Choroid plexus epithelial cell (primary cell): ENCODE measurements at regions not wholly inside any gene's neighbourhood (a gene's known extent, or its start where the extent isn't known, plus 50 kb on each side); places are given as distances from the start of the nearest gene placed in this dataset.
A peak's percentile ranks its signal among the peaks of the same experiment; 100 is the strongest.

ENCODE experiments used
- DNase-seq: peaks from one replicate; pipeline ENCODE4 v3.0.0-alpha.2; 2010; ENCODE audit warnings: low read depth
- H3K4me3 ChIP-seq: 2 replicates; pipeline ENCODE4 v1.5.1; 2011; ENCODE audit warnings: low read depth, mild to moderate bottlenecking, control low read depth, low read length, moderate library complexity
- TF ChIP-seq, protein P1 (sequence below): conservative IDR thresholded peaks from 2 replicates; pipeline ENCODE4 v1.5.1; 2011; ENCODE audit warnings: low read depth, mild to moderate bottlenecking, control low read depth, inconsistent platforms, low read length, moderate library complexity

DNA sequence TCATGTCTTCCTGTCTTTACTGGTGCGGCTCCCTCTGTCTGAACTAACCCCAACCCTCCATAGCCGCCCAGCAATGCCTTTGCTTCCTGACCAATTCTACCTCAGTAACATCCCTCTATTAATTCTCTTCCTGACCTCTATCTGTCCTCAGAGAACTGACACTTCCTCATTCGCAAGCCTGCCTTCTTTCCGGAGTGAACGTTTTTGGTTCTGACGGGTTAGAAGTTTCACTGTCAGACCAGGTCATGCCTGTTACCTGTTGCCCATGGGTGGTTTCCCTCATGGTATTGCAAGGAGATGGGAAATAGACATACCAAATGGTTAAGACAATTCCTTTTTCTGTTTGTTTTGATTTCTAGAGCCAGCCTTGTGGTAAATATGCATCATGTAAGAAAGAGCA is 453.4 kb upstream of the SLC14A2 start:
- no peak for DNase-seq
- no peak overlapping the region for H3K4me3 ChIP-seq
- TF ChIP-seq, protein P1, sequence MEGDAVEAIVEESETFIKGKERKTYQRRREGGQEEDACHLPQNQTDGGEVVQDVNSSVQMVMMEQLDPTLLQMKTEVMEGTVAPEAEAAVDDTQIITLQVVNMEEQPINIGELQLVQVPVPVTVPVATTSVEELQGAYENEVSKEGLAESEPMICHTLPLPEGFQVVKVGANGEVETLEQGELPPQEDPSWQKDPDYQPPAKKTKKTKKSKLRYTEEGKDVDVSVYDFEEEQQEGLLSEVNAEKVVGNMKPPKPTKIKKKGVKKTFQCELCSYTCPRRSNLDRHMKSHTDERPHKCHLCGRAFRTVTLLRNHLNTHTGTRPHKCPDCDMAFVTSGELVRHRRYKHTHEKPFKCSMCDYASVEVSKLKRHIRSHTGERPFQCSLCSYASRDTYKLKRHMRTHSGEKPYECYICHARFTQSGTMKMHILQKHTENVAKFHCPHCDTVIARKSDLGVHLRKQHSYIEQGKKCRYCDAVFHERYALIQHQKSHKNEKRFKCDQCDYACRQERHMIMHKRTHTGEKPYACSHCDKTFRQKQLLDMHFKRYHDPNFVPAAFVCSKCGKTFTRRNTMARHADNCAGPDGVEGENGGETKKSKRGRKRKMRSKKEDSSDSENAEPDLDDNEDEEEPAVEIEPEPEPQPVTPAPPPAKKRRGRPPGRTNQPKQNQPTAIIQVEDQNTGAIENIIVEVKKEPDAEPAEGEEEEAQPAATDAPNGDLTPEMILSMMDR, result no peak

DNA sequence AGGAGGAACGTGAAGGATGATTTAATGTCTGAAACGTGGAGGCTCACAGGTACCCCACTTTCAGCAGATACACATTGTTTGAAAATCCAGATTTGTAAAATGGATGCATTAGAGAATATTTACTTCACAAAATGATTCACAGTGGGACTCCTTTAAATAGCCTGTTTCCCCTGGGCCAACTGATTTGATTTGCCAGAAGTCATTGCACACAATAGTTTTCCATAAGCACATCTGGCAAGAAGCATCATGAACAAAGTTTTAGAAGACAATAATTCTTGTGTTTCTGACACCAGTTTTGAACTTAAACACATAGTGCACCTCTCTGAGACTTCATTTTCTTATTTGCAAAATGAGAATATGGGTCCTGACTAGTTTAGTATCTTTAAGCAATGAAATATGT is 451.4 kb upstream of the SLC14A2 start:
- H3K4me3 ChIP-seq, result no peak overlapping the region
- TF ChIP-seq, protein P1, result no peak
- DNase-seq, result no peak

DNA sequence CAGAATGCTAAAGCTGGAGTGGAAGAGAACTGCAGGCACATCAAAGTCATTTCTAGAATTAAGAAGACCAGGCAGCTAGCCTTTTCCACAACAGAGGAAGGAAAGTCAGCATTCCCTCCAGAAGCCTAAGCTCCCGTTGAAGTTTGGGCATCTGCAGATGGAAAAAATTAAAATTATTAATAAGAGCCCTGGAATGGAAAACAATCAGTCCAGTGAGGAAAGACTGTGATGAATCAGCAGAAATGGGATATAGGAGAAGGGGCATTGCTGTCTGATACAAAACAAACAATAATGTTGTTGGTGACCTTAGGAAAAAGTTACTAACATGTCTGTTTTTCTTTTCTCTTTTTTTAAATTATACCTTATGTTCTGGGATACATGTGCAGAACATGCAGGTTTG is 450.7 kb upstream of the SLC14A2 start:
- no peak for DNase-seq
- TF ChIP-seq, protein P1, result no peak

DNA sequence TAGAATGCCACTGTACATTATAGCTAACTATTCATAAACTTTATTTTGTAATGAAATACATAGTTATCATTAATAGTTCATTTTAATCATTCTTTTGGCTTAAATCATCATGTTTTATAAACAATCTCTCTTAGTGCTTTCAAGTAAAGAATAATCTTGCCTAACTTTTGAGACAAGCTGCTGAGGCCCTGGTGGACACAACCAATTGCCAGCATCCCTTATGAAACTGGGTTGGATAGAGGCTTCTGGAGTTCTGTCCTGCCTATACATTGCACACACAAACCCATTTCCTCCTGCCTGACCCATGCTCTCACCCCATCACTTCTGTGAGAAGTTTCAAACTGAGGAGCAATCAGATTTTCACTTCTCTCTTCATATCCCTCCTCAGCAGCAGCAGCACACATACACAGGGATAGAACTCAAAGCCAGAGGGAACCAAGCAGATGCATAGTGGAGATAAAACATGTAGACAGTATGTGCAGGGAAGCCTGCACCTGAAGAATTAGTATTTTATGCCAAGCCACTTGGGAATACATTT is 450.0 kb upstream of the SLC14A2 start:
- TF ChIP-seq, protein P1, result no peak
- H3K4me3 ChIP-seq, result no peak overlapping the region
- DNase-seq, result no peak

More for the DNA sequence above, 450.7 kb upstream of the SLC14A2 start:
- no peak overlapping the region for H3K4me3 ChIP-seq

DNA sequence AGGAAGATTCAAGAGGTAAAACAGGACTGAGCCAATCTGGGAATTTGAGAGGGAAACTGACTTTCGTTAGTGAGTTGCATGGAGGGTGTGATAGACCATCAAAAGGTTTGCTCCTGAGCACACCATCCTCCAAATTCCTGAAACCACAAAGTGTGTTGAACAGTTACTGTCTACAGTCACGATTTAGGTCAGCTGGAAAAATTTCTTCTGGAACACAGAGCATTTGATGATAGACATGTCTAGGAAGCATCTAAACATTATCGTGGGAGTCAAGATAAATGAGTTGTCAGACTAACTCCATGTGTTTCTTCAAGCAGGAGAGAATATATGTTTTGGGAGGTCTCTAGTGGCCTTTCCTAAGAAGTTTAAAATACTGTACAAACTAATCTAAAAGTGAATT is 449.4 kb upstream of the SLC14A2 start:
- TF ChIP-seq, protein P1, result no peak
- H3K4me3 ChIP-seq, result no peak overlapping the region
- DNase-seq, result no peak

DNA sequence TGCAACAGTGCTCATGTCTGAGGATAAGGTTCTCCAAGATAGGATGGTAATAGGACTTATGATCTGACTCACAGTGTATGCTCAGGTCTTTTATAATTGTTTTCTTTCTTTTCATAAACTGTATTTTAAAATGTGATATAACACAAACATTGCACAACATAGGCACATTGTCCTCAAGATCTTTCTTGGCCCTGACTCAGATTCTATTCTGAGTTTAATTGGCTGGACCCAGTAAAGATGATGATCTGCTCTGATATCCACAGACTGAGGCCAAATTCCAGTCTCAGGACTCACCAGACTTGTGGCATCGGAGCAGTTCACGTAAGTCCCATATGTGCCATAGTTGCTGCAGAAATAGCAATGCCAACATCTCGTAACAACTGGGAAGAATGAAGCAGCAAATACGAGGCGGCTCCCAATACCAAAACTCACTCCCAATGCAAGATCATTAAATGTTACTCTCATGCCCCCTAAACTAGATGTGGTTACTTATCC is 448.9 kb upstream of the SLC14A2 start:
- DNase-seq, result peak; percentile 77
- no peak overlapping the region for H3K4me3 ChIP-seq
- TF ChIP-seq, protein P1, result no peak

DNA sequence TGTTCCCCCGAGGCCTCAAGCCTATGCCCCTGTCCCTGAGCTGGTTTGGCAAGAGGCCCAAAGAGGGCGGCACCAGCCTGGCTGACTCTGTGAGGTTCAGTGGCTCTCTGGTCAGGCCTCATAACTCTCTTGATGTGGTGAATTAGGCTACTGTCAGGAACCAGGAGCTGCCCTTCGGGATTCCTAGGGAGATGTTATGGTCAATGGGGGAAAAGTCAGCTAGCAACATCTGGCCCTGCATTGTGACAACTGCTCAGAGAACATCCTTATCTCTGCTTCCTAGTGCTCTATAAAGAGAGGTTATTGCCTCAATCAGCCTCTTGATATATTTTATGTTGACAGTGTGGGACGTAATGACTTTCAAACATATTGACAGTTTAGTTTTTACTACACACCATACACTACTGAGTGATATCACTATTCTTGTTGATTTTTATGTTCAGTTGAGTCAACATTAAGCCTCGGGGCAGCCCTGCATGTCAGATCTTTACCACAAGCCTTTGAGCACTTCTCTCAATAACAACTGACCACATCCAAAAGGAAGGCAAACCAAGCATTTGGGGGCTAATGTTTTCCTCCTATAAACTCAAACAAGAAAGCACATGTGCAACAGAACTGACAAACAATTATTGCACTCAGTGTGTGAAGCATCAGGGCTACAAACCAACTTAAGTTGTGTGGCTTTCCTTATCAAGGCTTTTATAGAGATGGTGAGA is 448.3 kb upstream of the SLC14A2 start:
- H3K4me3 ChIP-seq, result no peak overlapping the region
- TF ChIP-seq, protein P1, result no peak
- DNase-seq, result peak; percentile 54
